OCI-LY3 (cell line): ENCODE measurements at regions not wholly inside any gene's neighbourhood (a gene's known extent, or its start where the extent isn't known, plus 50 kb on each side); places are given as distances from the start of the nearest gene placed in this dataset.

Source experiments
- CTCF ChIP-seq: fragments of 200-600, 300-600 bp; sonication (generic); IDR thresholded peaks from 2 replicates; pipeline ENCODE4 v1.5.1; 2014; ENCODE audit warnings: antibody characterized with exemption, low read length, low read depth
- EZH2phosphoT487 ChIP-seq: fragments of 200-600 bp; shearing (Covaris generic); IDR thresholded peaks from 2 replicates; pipeline ENCODE4 v1.6.1; 2018; ENCODE audit warnings: antibody characterized with exemption, mixed run types, low read depth

GRCh38 chr15:81511138-81511537 lies 137.1 kb upstream of the TMC3 start:
- no peak for TF ChIP-seq CTCF
- TF ChIP-seq EZH2phosphoT487: no peak
